ENCODE measurements at regions not wholly inside any gene's neighbourhood (a gene's known extent, or its start where the extent isn't known, plus 50 kb on each side); places are given as distances from the start of the nearest gene placed in this dataset.

- no peak for DNase-seq
- peaks cover 5% of the 10 kb centered on the region for H3K27me3 Mint-ChIP-seq (ENCODE audit: unreplicated experiment)
- H3K36me3 Mint-ChIP-seq (ENCODE audit: unreplicated experiment), result no peaks in the 10 kb centered on the region
- peaks cover 7% of the 10 kb centered on the region for H3K9me3 Mint-ChIP-seq (ENCODE audit: unreplicated experiment)
- H3K4me3 Mint-ChIP-seq (ENCODE audit: unreplicated experiment), result no peak overlapping the region
- TF ChIP-seq CTCF (IDR thresholded peaks at IDR 0.05; ENCODE audit: partially characterized antibody, unreplicated experiment), result no peak
- no peak overlapping the region for H3K27ac Mint-ChIP-seq (ENCODE audit: unreplicated experiment)
- H3K4me1 Mint-ChIP-seq (ENCODE audit: low read depth, unreplicated experiment), result peaks cover 20% of the 10 kb centered on the region
Measured at GRCh38 chr2:65562890-65563289, 130.5 kb upstream of the SPRED2 start.

- no peak for TF ChIP-seq CTCF (IDR thresholded peaks at IDR 0.05; ENCODE audit: partially characterized antibody, unreplicated experiment)
- peaks cover 14% of the 10 kb centered on the region for H3K27me3 Mint-ChIP-seq (ENCODE audit: unreplicated experiment)
- no peak overlapping the region for H3K4me3 Mint-ChIP-seq (ENCODE audit: unreplicated experiment)
- no peak for DNase-seq
- H3K36me3 Mint-ChIP-seq (ENCODE audit: unreplicated experiment), result no peaks in the 10 kb centered on the region
- peaks cover 8% of the 10 kb centered on the region for H3K9me3 Mint-ChIP-seq (ENCODE audit: unreplicated experiment)
- peaks cover 5% of the 10 kb centered on the region for H3K4me1 Mint-ChIP-seq (ENCODE audit: low read depth, unreplicated experiment)
- H3K27ac Mint-ChIP-seq (ENCODE audit: unreplicated experiment), result no peak overlapping the region
Measured at GRCh38 chr2:65558743-65559142, 126.3 kb upstream of the SPRED2 start.

- H3K4me1 Mint-ChIP-seq (ENCODE audit: low read depth, unreplicated experiment), result peaks cover 5% of the 10 kb centered on the region
- H3K36me3 Mint-ChIP-seq (ENCODE audit: unreplicated experiment), result no peaks in the 10 kb centered on the region
- H3K27ac Mint-ChIP-seq (ENCODE audit: unreplicated experiment), result no peak overlapping the region
- H3K27me3 Mint-ChIP-seq (ENCODE audit: unreplicated experiment), result peaks cover 14% of the 10 kb centered on the region
- no peak overlapping the region for H3K4me3 Mint-ChIP-seq (ENCODE audit: unreplicated experiment)
- DNase-seq, result no peak
- peaks cover 8% of the 10 kb centered on the region for H3K9me3 Mint-ChIP-seq (ENCODE audit: unreplicated experiment)
- TF ChIP-seq CTCF (IDR thresholded peaks at IDR 0.05; ENCODE audit: partially characterized antibody, unreplicated experiment), result no peak
Measured at GRCh38 chr2:65557616-65558573, 125.5 kb upstream of the SPRED2 start.

GRCh38 chr2:65554765-65555591 lies 122.6 kb upstream of the SPRED2 start:
- no peak for TF ChIP-seq CTCF (IDR thresholded peaks at IDR 0.05; ENCODE audit: partially characterized antibody, unreplicated experiment)
- Mint-ChIP-seq H3K4me3 (ENCODE audit: unreplicated experiment) (no peak overlapping the region), H3K27me3 (ENCODE audit: unreplicated experiment) (peaks cover 14% of the 10 kb centered on the region), H3K36me3 (ENCODE audit: unreplicated experiment) (no peaks in the 10 kb centered on the region), H3K9me3 (ENCODE audit: unreplicated experiment) (peaks cover 6% of the 10 kb centered on the region), H3K27ac (ENCODE audit: unreplicated experiment) (no peak overlapping the region), H3K4me1 (ENCODE audit: low read depth, unreplicated experiment) (peaks cover 5% of the 10 kb centered on the region)
- no peak for DNase-seq

All from glutamatergic neuron (in vitro differentiated cells).